OCI-LY7 (cell line): ENCODE measurements at regions not wholly inside any gene's neighbourhood (a gene's known extent, or its start where the extent isn't known, plus 50 kb on each side); places are given as distances from the start of the nearest gene placed in this dataset.

Experiments
- BruUV-seq: library from RNA; stranded (reverse); fragments of 400-500 nt; replicated peaks from 2 replicates; lab custom pipeline; 2021; lab: Mats Ljungman, UMichigan
- CTCF ChIA-PET: fragments of 300-600 bp; sonication (Branson Sonifier 250); formaldehyde crosslinking; loops from one replicate; lab custom pipeline; 2022; ENCODE audit warnings: antibody characterized with exemption; ENCODE audit not compliant: unreplicated experiment; lab: Charles Lee
- POLR2A ChIA-PET: fragments of 300-600 bp; sonication (Branson Sonifier 250); formaldehyde crosslinking; loops from one replicate; lab custom pipeline; 2022; ENCODE audit warnings: antibody characterized with exemption; lab: Charles Lee
- DNase-seq: peaks from one replicate; pipeline ENCODE4 v3.0.0-alpha.2; 2015; ENCODE audit warnings: low spot score
- H2AFZ ChIP-seq: fragments of 200-600 bp; sonication (generic), shearing (Covaris generic); 2 replicates; pipeline ENCODE4 v1.6.1; 2014; ENCODE audit warnings: mild to moderate bottlenecking, antibody characterized with exemption, low read length, moderate library complexity
- H3K27ac ChIP-seq: fragments of 200-600 bp; sonication (generic); 2 replicates; pipeline ENCODE4 v1.5.1; 2014; ENCODE audit warnings: mixed run types, low read depth, mild to moderate bottlenecking, moderate library complexity, low read length, inconsistent platforms; ENCODE audit not compliant: poor library complexity, severe bottlenecking
- H3K36me3 ChIP-seq: fragments of 200-600 bp; sonication (generic); 2 replicates; pipeline ENCODE4 v1.6.1; 2014; ENCODE audit warnings: mild to moderate bottlenecking, antibody characterized with exemption, low read length, moderate library complexity, mixed read lengths; ENCODE audit not compliant: insufficient read depth
- H3K4me1 ChIP-seq: fragments of 200-600 bp; sonication (generic); 2 replicates; pipeline ENCODE4 v1.5.1; 2014; ENCODE audit warnings: mild to moderate bottlenecking, low read length; ENCODE audit not compliant: insufficient read depth, poor library complexity, severe bottlenecking
- H3K4me2 ChIP-seq: fragments of 200-600 bp; sonication (generic); 2 replicates; pipeline ENCODE4 v1.6.1; 2014; ENCODE audit warnings: mild to moderate bottlenecking, low read length
- H3K4me3 ChIP-seq: fragments of 200-600 bp; sonication (generic); 2 replicates; pipeline ENCODE4 v1.5.1; 2014; ENCODE audit warnings: mild to moderate bottlenecking, low read depth, low read length; ENCODE audit not compliant: poor library complexity, severe bottlenecking
- H3K79me2 ChIP-seq: fragments of 200-600 bp; sonication (generic); 2 replicates; pipeline ENCODE4 v1.6.1; 2016; ENCODE audit warnings: low read depth, mild to moderate bottlenecking, low read length, moderate library complexity, mixed read lengths; ENCODE audit not compliant: insufficient read depth
- H3K9me2 ChIP-seq: fragments of 200-600 bp; sonication (generic); 2 replicates; pipeline ENCODE4 v1.6.1; 2016; ENCODE audit warnings: mild to moderate bottlenecking, low read length, mixed read lengths; ENCODE audit not compliant: insufficient read depth
- H3K9me3 ChIP-seq: fragments of 200-600 bp; sonication (generic); 2 replicates; pipeline ENCODE4 v1.6.1; 2014; ENCODE audit warnings: mild to moderate bottlenecking, mixed run types, low read length, mixed read lengths
- H4K20me1 ChIP-seq: fragments of 200-600 bp; sonication (generic); 2 replicates; pipeline ENCODE4 v1.6.1; 2014; ENCODE audit warnings: mild to moderate bottlenecking, antibody characterized with exemption, low read length, moderate library complexity, mixed read lengths; ENCODE audit not compliant: insufficient read depth
- EZH2phosphoT487 ChIP-seq: fragments of 200-600 bp; sonication (generic); IDR thresholded peaks from 2 replicates; pipeline ENCODE4 v1.6.1; 2018; ENCODE audit warnings: low read depth, borderline replicate concordance, mild to moderate bottlenecking, mixed run types, antibody characterized with exemption, low read length, moderate library complexity, mixed read lengths
- intact Hi-C: fragments of 100-400 bp; cut with micrococcal nuclease; formaldehyde crosslinking; loops from one replicate; pipeline ENCODE4 v1.10.0; 2022; ENCODE audit not compliant: unreplicated experiment
- TF ChIP-seq, protein P1 (sequence below): fragments of 200-600 bp; sonication (generic); conservative IDR thresholded peaks from 2 replicates; pipeline ENCODE4 v1.5.1; 2014; ENCODE audit warnings: mild to moderate bottlenecking, antibody characterized with exemption, low read length, moderate library complexity, mixed read lengths

GRCh38 chr3:34758630-34759261 lies 880.6 kb upstream of the ARPP21 start:
- intact Hi-C loops, result no loop called here
- H3K9me2 ChIP-seq, result no peaks in the 10 kb centered on the region
- CTCF ChIA-PET, result no interaction called here
- TF ChIP-seq EZH2phosphoT487, result no peak
- TF ChIP-seq, protein P1, sequence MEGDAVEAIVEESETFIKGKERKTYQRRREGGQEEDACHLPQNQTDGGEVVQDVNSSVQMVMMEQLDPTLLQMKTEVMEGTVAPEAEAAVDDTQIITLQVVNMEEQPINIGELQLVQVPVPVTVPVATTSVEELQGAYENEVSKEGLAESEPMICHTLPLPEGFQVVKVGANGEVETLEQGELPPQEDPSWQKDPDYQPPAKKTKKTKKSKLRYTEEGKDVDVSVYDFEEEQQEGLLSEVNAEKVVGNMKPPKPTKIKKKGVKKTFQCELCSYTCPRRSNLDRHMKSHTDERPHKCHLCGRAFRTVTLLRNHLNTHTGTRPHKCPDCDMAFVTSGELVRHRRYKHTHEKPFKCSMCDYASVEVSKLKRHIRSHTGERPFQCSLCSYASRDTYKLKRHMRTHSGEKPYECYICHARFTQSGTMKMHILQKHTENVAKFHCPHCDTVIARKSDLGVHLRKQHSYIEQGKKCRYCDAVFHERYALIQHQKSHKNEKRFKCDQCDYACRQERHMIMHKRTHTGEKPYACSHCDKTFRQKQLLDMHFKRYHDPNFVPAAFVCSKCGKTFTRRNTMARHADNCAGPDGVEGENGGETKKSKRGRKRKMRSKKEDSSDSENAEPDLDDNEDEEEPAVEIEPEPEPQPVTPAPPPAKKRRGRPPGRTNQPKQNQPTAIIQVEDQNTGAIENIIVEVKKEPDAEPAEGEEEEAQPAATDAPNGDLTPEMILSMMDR, result no peak
- H4K20me1 ChIP-seq, result no peaks in the 10 kb centered on the region
- no TSS peak for BruUV-seq
- H2AFZ ChIP-seq, result no peak overlapping the region
- no peak overlapping the region for H3K27ac ChIP-seq
- no peaks in the 10 kb centered on the region for H3K36me3 ChIP-seq
- POLR2A ChIA-PET, result no interaction called here
- H3K9me3 ChIP-seq, result no peaks in the 10 kb centered on the region
- H3K4me2 ChIP-seq, result no peak overlapping the region
- no peaks in the 10 kb centered on the region for H3K79me2 ChIP-seq
- H3K4me3 ChIP-seq, result no peak overlapping the region
- no peaks in the 10 kb centered on the region for H3K4me1 ChIP-seq
- DNase-seq, result no peak

DNA sequence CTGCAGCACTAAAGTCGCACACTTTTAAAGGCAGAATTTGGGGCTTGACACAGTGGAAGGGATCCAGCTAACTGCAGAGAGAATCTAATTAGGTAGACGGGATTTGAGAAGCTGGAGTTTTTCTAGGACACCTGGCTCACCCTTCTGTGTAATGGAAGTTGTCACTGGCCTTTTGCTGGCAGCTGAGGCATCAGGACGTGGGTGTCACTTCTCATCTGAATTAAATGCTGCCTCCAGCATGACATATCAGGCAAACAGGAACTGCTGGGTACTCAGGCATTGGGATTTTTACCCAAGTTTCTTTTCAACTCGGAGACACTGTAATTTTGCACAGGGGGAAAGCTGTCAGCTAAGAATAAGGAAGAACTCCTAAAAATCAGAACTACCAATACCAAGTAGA lies 861.9 kb upstream of the ARPP21 start:
- Histone ChIP-seq H4K20me1 (no peaks in the 10 kb centered on the region), H3K79me2 (no peaks in the 10 kb centered on the region), H3K4me2 (no peak overlapping the region), H3K36me3 (no peaks in the 10 kb centered on the region), H2AFZ (no peak overlapping the region), H3K27ac (no peak overlapping the region), H3K9me3 (no peaks in the 10 kb centered on the region), H3K4me1 (no peaks in the 10 kb centered on the region), H3K4me3 (no peak overlapping the region), H3K9me2 (no peaks in the 10 kb centered on the region)
- ChIA-PET CTCF (no interaction called here), POLR2A (no interaction called here)
- BruUV-seq, result no TSS peak
- TF ChIP-seq EZH2phosphoT487, result no peak
- TF ChIP-seq, protein P1, result no peak
- no peak for DNase-seq
- intact Hi-C loops, result no loop called here

DNA sequence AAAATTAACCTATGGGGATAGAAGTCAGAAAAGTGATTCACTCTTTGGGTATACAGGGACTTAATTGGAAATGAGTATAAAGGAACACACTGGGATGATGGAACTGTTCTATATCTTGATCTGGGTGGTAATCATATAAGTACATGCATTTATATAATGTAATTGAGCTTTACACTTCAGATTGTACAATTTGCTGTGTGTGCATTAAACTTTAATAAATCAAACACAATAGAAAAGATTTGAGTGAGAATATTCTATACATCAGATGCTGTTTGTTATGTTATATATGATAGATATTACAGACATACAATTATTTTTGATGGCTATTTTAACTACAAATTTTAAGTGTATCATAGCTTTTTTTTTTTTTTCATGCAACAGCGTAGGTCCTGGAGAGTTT lies 860.2 kb upstream of the ARPP21 start:
- no peaks in the 10 kb centered on the region for H3K4me1 ChIP-seq

More for the DNA sequence above, 860.2 kb upstream of the ARPP21 start:
- Histone ChIP-seq H3K9me3 (no peaks in the 10 kb centered on the region), H3K27ac (no peak overlapping the region), H3K9me2 (no peaks in the 10 kb centered on the region), H3K4me2 (no peak overlapping the region), H3K79me2 (no peaks in the 10 kb centered on the region), H3K36me3 (no peaks in the 10 kb centered on the region), H3K4me3 (no peak overlapping the region), H4K20me1 (no peaks in the 10 kb centered on the region), H2AFZ (no peak overlapping the region)
- no TSS peak for BruUV-seq
- ChIA-PET POLR2A (interaction anchor here (0.7 to 1.2 kb wide), 5 partner anchors 11 to 43 kb away, joined by 3 read pairs; no protein-coding TSS in a partner anchor), CTCF (no interaction called here)
- no peak for DNase-seq
- intact Hi-C loops, result no loop called here
- TF ChIP-seq, protein P1, result no peak
- TF ChIP-seq EZH2phosphoT487, result no peak
